ENCODE measurements at regions not wholly inside any gene's neighbourhood (a gene's known extent, or its start where the extent isn't known, plus 50 kb on each side); places are given as distances from the start of the nearest gene placed in this dataset.

DNA sequence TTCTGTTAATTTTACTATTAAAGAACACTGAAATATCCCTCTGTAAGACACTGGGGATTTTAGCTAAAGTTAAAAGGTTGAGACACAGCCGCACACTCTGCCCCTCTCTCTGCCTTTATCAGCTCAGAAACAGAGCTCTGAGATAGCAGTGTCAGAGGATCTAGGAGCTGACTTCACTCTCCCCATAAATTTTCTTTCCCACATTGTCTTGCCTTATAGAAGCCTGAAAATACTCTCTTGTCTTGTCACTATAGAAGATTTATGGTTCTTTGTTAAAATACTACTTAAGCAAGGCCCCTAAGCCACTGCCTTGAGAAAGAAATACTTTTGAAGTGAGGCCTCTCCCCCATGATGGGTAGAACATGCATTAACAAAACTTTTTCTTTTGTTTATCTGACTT, 105.7 kb upstream of the C10orf90 start:
- DNase-seq (ENCODE audit: low read depth, low spot score): no peak
- in situ Hi-C loops (cut with HindIII; ENCODE audit: low pct_unique_long_range_greater_than_20kb, low sequenced_read_pairs): no loop called here

DNA sequence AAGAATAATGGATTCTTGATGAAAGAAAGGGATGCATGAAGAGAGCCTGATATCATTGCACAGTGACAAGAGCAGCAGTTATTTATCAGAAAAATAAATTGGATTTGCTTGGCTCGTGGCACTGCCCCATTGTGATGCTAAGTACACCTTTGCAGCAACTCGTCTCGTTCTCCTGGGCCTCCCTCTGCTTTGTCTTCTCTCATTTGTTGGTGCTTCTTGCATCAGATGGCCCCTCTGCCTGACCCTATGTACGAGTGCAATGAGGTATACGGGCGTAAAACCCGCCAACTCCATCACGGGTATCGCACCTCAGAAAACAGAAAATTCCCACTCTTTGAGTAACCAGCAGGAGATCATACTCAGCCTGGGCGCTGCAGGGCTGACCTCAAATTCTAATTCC, 107.2 kb upstream of the C10orf90 start:
- DNase-seq (ENCODE audit: low read depth, low spot score): no peak
- in situ Hi-C loops (cut with HindIII; ENCODE audit: low pct_unique_long_range_greater_than_20kb, low sequenced_read_pairs): no loop called here

- in situ Hi-C loops (cut with HindIII; ENCODE audit: low pct_unique_long_range_greater_than_20kb, low sequenced_read_pairs): no loop called here
- DNase-seq (ENCODE audit: low read depth, low spot score): no peak
Measured at GRCh38 chr10:126781450-126782216, 111.1 kb upstream of the C10orf90 start.

GRCh38 chr10:126783806-126784557, 113.5 kb upstream of the C10orf90 start:
- DNase-seq (ENCODE audit: low read depth, low spot score): no peak
- in situ Hi-C loops (cut with HindIII; ENCODE audit: low pct_unique_long_range_greater_than_20kb, low sequenced_read_pairs): no loop called here

DNA sequence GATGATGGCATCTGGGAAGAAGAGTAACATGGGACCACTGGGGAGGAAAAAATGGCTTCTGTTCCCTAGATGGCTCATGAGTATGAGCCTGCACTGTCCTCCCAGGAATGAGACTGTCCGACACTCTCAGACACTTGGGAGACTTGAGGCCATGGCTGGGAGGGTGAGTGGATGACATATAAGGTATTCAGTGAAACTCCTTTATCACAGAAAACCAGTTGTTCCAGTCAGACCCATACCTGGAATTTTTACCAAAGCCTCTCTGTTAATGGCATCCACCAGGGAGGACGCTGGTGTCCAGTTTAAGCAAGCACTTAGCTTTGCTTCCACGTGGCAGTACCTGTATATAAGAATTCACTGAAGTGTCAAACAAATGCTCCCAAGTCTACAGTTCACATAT, 116.7 kb upstream of the C10orf90 start:
- in situ Hi-C loops (cut with HindIII; ENCODE audit: low pct_unique_long_range_greater_than_20kb, low sequenced_read_pairs): no loop called here

DNA sequence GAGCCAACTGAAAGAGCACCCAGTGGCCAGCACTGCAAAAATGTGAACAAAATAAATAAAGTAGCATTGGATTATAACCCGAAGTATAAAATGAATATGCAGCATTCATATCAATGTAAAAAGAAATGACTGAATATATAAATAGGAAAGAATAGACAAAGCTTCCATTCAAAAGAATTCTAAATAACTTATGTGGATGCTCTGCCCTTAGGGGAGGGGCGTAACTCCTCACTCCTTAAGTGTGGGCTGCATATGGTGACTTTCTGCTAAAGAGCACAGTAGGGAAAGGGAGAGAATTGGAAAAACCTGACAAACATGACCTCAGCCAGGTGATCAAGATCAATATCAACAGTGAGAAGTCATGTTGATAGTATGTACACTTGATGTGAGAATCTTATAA, 109.9 kb upstream of the DOCK1 start:
- in situ Hi-C loops (cut with HindIII; ENCODE audit: low pct_unique_long_range_greater_than_20kb, low sequenced_read_pairs): no loop called here
- no peak for DNase-seq (ENCODE audit: low read depth, low spot score)

More for the DNA sequence above, 116.7 kb upstream of the C10orf90 start:
- DNase-seq (ENCODE audit: low read depth, low spot score): no peak

- no peak for DNase-seq (ENCODE audit: low read depth, low spot score)
- in situ Hi-C loops (cut with HindIII; ENCODE audit: low pct_unique_long_range_greater_than_20kb, low sequenced_read_pairs): no loop called here
Measured at GRCh38 chr10:126798649-126799048, 106.6 kb upstream of the DOCK1 start.

GRCh38 chr10:126803394-126803793, 101.8 kb upstream of the DOCK1 start:
- in situ Hi-C loops (cut with HindIII; ENCODE audit: low pct_unique_long_range_greater_than_20kb, low sequenced_read_pairs): no loop called here
- peak; percentile 33 for DNase-seq (ENCODE audit: low read depth, low spot score)

- DNase-seq (ENCODE audit: low read depth, low spot score): no peak
- in situ Hi-C loops (cut with HindIII; ENCODE audit: low pct_unique_long_range_greater_than_20kb, low sequenced_read_pairs): no loop called here
Measured at GRCh38 chr10:126804396-126804795, 100.8 kb upstream of the DOCK1 start.

- no peak for DNase-seq (ENCODE audit: low read depth, low spot score)
- in situ Hi-C loops (cut with HindIII; ENCODE audit: low pct_unique_long_range_greater_than_20kb, low sequenced_read_pairs): no loop called here
Measured at GRCh38 chr10:126806498-126806897, 98.7 kb upstream of the DOCK1 start.

- in situ Hi-C loops (cut with HindIII; ENCODE audit: low pct_unique_long_range_greater_than_20kb, low sequenced_read_pairs): no loop called here
- DNase-seq (ENCODE audit: low read depth, low spot score): no peak
Measured at GRCh38 chr10:126806991-126807702, 98.1 kb upstream of the DOCK1 start.

- in situ Hi-C loops (cut with HindIII; ENCODE audit: low pct_unique_long_range_greater_than_20kb, low sequenced_read_pairs): no loop called here
- no peak for DNase-seq (ENCODE audit: low read depth, low spot score)
Measured at GRCh38 chr10:126808103-126808502, 97.1 kb upstream of the DOCK1 start.

- in situ Hi-C loops (cut with HindIII; ENCODE audit: low pct_unique_long_range_greater_than_20kb, low sequenced_read_pairs): no loop called here
Measured at GRCh38 chr10:126813432-126813831, 91.8 kb upstream of the DOCK1 start.

GRCh38 chr10:126833542-126833941, 71.7 kb upstream of the DOCK1 start:
- in situ Hi-C loops (cut with HindIII; ENCODE audit: low pct_unique_long_range_greater_than_20kb, low sequenced_read_pairs): no loop called here
- DNase-seq (ENCODE audit: low read depth, low spot score): no peak

More at GRCh38 chr10:126813432-126813831, 91.8 kb upstream of the DOCK1 start:
- DNase-seq (ENCODE audit: low read depth, low spot score): no peak

GRCh38 chr10:126836009-126836408, 69.2 kb upstream of the DOCK1 start:
- DNase-seq (ENCODE audit: low read depth, low spot score): no peak
- in situ Hi-C loops (cut with HindIII; ENCODE audit: low pct_unique_long_range_greater_than_20kb, low sequenced_read_pairs): no loop called here

DNA sequence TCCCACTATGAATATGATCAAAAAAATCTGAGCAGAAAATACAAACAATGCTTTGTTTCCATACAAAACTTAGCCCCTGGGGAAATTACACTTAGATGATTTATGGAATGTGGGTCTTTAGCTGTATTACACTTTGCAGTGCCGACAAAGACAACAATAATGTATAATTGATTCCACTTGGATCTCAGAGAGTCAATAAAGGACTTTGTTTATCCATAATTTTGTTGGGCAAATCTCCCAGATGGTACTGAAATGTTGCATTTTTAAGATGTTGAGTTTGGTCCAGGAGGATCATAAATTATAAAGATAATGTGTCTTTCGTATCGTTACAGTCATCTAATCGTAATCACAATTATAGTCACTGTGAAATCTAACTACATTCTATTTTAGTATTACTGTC, 66.9 kb upstream of the DOCK1 start:
- in situ Hi-C loops (cut with HindIII; ENCODE audit: low pct_unique_long_range_greater_than_20kb, low sequenced_read_pairs): no loop called here
- no peak for DNase-seq (ENCODE audit: low read depth, low spot score)

- no peak for DNase-seq (ENCODE audit: low read depth, low spot score)
- in situ Hi-C loops (cut with HindIII; ENCODE audit: low pct_unique_long_range_greater_than_20kb, low sequenced_read_pairs): no loop called here
Measured at GRCh38 chr10:126839094-126839761, 66.0 kb upstream of the DOCK1 start.

GRCh38 chr10:126840576-126841135, 64.6 kb upstream of the DOCK1 start:
- DNase-seq (ENCODE audit: low read depth, low spot score): no peak
- in situ Hi-C loops (cut with HindIII; ENCODE audit: low pct_unique_long_range_greater_than_20kb, low sequenced_read_pairs): no loop called here

Data from SK-MEL-5 (cell line).